Stimulated activated CD8-positive, alpha-beta memory T cell treated with anti-CD3 and anti-CD28 coated beads, Interleukin-4, amount 100 ng/mL, for 48 hours (primary cell): ENCODE measurements at regions not wholly inside any gene's neighbourhood (a gene's known extent, or its start where the extent isn't known, plus 50 kb on each side); places are given as distances from the start of the nearest gene placed in this dataset.

Source experiments
- DNase-seq: peaks from one replicate; pipeline ENCODE4 v3.0.0-alpha.2; 2020

DNA sequence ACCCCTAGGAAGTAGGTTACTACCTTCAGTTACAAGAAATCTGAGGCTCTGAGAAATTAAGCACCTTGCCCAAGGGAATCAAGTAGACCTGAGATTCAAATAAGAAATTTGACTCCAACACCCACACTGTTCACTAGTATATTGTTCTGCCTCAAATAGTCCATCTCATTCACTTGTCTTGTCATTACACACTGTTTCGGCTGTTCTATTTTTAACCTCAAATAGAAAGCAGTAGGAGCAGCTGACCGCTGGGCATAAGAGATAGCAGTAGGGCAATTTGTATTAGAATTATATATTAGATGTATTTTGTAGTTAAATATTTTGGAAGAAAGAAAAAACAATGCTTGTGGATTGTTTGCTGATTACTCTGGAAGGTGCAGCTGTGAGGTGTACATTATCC is 185.1 kb downstream of the INHBA start:
- DNase-seq = no peak

DNA sequence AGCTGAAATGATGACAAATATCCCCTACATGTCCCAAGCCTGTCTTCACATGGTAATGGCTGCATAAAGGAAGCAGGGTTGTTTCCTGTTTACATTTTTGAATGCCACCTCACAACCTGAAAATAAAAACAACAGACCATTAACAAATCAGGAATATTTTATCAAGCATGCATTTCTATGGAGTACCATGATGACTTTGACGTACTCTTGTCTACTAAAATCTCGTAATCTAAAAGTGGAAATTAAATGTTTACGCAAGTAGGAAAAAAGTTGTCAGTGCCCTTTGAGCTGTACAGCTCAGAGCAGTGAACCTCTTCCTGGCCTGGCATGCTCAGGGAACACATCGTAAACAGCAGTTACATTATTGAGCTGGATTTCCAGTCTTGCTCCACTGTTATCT is 194.1 kb downstream of the INHBA start:
- no peak for DNase-seq

DNA sequence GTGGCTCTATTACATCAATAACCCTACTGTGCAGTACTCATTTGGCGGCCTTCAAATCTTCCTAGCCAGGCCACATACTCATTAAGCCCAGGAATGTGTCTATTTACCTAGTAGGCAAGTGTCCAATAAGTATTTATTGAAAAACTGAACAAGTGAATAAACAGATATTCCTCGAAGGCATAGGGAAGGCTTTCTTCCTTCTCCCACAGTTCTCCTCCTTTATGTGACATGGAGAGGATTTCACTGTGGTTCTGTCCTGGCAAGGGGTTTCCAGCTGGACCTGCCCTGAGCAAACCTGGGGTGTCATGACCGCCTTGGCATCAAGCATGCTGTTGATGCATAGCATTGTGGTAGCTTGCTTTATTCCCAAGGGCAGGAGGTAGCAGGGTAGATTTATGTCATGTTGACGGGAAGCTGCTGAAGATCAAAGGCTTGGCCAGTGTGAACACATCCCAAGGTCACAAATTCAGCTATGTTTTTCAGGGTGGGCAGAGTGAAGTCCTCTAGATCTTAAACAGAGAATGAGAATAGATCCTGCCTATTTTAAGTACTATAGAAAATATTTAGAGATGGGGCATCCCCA is 195.1 kb downstream of the INHBA start:
- no peak for DNase-seq

DNA sequence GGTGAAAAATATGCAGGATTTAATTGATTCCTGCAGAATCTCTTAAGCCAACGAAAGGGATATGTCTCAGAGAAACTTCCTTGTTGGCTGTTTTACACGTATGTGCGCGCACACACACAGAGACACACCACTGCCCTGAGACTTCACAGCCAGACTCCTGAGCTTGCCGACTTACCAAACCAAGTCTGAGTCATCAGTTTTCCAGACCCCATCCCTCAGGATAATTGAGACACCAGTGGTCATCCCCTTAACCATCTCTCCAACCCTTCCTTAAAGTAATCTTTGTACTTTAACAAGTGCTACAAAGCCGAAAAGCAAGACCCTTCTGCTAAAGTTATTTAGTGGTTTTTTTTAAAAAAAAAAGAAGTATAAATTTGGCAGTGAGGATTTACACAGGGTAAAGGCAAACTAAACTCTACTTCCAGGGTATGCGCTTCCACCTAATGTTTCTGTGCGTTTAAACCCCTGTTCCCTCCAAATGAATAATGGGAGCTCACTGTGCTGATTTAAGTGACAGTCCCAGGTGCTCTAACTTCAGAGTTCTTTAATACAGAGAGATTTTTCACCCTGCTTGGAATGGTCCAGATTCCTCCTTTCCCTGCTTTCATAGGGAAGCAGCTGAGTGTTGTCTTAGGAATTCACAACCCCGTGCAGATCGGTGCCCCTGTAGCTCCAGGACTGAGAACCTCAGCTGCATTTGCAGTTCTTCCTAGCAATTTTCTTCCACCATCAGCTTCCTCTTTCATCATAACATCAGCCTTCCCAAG is 198.5 kb downstream of the INHBA start:
- DNase-seq = no peak

DNA sequence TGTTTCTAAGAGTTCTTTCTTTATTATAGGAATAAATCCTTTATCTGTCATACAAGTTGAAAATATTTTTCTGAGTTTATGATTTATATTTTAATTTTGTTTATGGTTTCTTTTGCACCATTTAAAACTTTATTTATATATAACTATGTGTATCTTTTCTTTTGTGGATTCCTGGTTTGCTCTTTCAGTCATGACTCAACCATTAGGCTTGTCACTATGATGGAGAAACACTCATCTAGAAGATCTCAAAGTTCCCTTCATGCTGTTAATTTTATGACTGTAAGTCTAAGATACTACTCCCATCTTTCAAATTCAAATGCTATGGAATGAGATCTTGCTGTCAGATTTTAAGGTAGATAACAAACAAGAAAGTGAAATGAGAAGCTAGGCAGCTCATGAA is 199.5 kb downstream of the INHBA start:
- no peak for DNase-seq

DNA sequence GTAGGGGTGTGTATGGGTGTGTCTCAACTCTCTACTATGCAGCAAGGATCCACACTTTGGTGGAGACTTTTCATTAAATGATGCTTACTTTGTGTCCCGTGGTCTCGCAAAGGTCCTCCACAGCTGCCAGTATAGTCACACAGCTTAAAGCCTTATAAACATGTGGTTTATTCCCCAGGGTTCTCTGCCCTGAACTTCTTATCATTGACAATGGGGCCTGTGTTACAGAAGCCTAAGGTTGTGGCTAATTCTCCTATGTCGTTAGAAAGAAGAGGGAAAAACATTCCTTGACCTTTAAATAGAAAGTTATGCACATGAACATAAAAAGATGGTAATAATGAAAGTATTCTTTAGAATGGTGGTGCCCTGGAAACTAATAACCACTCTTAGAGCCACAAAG is 201.4 kb downstream of the INHBA start:
- no peak for DNase-seq

DNA sequence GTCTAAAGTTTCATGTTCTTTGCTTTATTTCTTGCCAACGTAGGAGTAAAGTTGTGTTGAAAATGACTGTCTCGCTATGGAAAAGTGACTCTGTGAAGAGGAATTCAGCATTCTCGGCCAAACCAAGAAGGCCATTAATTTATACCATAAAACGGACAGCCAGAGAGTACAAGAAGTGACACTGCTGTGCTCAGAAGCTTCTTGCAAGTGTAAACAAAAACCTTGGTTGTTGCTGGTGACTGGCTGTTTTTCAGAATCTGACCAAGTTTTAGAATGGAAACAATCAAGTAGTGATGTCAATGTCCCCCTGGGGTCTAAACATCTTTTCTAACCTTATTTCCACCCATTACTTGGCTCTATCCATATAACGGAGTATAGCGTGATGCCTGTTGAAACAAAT is 201.9 kb downstream of the INHBA start:
- no peak for DNase-seq

DNA sequence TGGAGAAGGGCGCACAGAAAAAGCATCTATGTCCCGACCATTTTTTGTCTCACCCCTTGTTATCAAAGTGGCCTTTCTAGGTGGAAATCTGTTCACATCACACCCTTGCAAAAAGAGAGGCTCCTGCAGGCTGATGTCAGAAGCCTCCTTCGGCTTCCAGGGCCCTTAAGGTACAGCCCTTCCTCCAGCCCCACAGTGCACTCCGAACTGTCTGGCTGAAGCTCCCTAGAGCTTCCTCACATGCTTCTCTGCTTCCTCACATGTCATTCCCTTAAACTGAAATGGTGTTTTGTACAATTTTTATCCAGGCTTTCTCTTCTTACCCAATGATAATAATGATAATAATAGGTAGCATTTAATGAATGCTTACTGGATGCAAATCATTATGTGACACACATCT is 210.3 kb downstream of the INHBA start:
- no peak for DNase-seq

DNA sequence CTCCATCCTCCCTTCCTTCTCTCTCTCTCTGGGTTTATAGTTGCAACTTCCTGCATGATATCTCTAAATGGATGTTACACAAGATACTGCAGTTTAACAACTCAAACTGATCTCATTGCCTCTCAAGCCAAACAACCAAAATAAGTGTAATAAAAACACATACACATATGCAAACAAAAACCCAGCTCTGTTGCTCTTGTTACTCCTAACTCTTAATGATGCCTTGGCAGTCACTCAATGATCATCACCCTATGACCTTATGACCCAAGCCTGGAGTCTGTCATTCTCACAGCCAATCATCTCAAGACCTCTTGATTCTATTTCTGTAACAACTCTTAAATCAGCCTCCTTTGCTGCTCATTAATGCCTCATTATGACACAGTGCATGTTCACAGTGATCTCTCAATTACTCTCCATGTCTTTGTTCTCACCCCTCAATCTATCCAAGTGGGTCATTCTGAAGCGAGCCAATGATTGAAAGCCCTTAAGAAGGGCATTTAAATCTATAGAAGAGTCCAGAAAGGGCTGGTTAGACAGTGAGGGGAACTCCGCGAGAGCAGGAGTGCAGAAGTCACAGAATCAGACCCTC is 210.9 kb downstream of the INHBA start:
- no peak for DNase-seq

DNA sequence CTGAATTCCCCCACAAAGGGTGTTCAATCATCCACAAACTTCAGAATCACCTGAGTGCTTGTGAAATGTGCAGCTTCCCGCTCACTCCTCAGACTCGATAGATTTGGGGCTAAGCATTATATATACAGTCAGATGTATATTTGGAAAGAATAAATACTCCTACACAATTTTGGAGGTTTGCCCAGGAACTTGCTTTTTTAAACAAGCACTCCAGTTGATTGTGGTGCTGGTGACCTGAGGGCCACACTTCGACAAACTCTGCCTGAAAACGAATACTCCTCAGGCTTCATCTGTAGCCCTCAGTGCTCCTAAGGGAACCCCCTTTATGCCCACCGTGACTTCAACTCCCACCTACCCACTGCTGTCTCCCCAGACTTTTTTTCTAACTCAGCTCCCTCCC is 211.6 kb downstream of the INHBA start:
- DNase-seq = no peak

DNA sequence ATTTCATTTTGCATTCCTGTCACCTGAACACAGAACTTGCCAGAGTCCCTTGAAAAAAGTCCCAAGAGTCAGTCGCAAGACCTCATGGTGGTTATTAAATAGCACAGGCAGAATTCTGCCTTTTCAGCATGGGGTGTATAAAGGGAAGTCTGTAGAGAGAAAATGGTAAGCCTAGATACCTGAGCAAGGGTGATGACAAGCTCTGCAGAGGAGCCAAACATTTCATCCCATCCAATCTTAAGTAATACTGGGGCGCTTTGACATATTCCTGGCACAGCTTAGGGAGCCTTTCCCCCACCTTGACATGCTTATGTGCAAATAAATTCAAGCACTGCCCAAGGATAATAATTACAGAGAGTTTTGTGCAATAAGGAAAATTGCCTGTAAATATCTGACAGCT is 213.0 kb downstream of the INHBA start:
- no peak for DNase-seq

DNA sequence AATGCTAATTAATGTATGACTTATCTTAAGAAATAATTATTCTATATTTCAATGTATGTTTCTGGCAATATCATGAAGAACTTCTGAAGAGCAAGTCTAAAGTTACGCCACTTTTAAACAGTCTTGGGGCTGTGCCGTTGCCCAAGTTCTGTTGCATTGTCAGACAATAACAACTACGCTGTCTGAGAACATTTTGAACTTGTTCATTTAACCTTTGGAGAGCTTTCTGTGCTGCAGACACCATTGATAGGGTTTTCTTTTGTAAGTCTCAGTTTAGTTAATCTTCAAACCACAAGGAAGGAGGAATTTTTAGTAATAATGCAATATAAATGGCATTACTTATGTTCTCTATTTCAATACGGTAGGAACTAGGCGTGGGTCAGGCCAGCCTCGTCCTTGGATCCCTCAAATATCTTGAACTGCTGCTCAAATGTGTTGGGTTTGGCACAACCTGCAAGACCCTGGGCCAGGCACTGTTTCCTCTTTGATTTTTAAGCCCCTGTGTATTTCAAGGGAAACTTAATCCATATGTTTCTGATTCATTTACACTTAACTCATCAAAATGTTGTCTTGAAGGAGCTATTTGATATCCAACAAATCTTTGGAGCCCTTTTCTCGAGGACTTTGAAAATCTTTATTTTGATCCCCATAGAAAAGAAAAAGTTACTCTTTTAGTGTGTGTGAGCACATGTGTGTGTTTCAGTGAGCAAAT is 215.5 kb downstream of the INHBA start:
- DNase-seq = no peak

DNA sequence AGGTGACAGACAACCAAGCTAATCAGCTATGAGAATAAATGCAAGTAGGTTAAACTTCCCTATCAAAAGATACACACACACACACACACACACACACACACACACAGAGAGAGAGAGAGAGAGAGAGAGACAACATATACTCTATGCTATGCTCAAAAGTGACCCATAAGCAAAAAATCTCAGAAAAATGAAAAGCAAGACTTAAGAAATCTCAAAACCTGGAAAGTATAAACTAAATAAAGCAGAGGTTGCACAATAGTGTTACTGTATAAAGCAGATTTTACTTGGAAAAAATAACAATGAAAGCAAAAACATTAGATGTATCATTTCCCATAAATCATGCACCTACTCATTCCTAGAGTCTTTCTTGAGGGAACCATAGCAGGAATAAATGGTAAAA is 221.5 kb downstream of the INHBA start:
- no peak for DNase-seq

DNA sequence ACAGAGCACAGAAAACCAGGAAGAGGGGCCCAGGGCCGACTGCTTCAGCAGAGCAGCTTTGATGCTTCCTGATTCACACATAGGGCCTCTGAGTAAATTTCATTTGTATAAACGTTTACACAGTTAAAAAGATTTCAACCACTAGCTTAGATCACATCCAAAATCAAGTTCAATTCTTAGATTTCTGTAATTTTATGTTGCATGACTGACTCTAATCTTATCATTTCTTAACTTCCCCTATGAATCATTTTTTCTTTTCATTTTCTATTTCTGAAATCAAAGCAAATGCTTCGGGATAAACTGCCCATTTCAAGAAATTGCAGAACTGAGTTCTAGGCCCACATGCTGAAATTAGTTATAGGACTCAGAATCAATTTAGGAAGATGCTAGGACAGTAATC is 224.7 kb downstream of the INHBA start:
- DNase-seq = no peak

DNA sequence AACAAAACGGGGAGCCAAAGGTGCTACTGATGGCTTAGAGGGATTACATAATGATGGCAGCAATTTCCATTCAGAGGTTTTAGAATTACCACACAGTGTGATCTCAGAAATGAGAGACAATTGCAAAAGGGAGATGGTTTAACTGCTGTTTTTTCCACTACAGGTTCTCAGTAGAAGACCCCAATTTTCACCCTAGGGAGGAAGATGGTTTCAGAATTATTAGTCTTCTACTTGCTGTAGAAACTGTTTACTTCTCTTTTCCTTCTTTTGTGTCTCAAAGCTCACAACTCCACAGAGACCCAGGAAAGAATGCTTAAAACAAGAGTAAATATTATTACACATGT is 226.5 kb downstream of the INHBA start:
- DNase-seq = no peak

DNA sequence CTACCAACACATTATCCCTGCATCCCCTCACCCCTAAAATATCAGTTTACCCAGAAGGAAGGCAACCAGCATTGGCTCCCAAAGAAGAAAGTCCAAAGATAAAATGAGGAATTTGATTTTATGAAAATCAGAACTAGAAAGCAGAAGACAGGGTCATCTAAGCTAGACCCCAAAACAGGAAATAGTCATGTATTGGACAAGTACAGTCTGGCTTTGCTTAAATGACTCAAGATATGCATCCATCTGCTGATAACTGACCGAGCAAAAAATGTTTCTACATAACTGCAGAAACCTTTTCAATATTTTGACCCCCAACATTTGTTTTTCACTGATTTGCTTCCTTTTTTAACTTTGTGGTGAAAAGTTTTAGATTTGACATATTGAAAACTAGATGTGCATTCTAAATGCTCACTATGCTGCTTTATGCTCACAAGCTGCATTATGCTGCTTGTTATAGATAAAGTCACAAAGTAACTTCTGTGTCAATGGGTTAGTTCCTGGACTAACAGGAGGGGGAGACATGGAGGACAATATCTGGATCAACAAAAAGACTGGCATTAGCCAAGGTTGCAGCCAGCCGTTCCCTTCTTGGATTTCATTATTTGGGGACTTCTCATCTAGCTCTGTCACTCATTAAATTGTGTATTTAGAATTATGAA is 227.0 kb downstream of the INHBA start:
- DNase-seq = no peak

DNA sequence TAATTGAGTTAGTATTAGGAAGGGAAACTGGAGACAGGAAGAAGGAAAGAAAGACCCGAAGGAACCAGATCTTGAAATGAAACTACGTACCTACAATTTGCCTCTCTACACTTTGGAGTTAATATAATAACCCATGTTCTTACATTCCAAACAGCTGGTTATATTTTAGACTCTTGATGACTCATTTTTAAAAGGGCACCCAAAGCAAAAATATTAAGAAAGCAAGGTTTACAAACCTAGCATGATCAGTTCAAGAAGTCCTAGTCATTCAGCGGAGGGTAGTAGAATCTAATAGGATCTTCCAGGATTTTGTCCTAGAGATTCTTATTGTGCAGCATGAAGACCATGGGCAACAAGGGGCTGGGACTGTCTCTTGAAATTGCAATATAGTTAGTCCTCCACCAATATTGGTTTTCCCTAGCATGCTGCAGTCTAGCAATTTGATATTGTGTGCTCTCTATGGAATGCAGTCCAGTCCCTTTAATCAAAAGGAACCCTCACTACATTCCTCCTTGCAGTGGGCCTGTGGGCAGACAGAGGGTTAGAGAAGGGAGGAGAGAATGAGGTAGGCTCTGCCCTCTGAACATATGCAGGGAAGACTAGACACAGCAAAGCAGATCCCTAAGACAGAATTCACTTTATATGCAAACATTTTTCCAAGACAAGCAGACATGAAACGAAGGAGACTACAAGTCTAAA is 230.3 kb downstream of the INHBA start:
- DNase-seq = no peak

DNA sequence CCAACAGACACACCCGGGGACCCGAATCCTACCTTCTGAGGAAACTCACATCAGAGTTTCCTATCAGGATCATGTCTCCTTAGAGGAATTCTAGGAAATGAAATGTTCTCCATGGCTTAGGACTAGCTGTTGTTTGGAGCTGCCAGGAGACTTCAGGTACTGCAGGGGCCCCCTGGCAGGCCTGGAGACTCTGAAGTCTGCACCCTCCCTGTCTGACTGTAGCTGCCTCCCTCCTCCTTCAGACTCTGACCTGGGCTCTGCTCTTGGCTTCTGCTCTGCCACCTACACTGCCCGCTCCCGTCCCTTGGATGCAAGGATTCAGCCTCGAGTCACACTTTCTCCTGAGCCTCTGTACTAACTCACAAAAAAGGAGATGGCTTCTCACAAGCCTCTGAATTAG is 232.8 kb downstream of the INHBA start:
- DNase-seq = no peak

DNA sequence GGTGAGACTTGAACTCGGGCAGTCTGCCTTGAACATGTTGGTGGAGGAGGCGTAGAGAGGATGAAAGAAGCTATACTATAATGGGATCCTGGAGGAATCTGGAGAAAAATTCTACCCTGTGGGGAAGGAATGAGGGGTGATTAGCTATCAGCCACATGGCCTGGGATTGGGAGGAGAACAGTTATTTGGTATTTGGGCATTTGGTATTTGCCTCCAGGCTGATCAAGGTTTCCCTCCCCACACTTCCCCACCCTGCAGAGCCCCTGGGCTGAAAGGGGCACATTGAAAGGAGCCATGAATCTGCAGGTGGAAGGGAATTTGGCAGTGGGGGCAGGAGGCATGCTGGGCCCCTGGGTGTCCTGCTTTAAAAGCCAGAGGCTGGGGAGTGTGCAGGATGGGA is 235.3 kb downstream of the INHBA start:
- DNase-seq = no peak

DNA sequence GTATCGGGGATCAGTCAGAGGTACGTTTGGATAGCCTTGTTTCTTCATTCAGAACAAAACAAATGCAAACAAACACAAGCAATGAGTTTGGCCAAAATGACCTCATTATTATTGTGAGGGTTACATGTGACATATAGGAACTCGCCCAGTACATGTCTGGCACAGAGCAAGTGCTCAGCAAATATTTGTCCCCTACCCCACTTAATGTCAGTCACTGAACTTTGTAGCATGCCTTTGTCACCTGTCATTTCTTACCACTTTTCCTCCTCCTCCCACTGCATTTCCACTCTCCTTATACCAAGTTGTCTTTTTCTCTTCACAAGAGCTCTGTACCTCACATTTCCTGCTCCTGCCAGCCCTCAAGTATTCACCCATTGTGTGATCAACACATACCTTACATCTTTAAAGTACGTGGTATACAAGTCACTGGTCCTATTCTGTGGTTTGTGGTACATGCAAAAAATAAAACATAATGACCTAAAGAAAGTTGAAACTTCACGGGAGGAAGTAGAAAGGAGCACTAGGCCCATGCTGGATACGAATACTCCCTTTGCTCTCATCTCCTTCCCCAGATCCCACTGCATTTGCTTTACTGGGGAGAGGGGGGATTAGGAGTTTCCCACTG is 236.0 kb downstream of the INHBA start:
- no peak for DNase-seq

DNA sequence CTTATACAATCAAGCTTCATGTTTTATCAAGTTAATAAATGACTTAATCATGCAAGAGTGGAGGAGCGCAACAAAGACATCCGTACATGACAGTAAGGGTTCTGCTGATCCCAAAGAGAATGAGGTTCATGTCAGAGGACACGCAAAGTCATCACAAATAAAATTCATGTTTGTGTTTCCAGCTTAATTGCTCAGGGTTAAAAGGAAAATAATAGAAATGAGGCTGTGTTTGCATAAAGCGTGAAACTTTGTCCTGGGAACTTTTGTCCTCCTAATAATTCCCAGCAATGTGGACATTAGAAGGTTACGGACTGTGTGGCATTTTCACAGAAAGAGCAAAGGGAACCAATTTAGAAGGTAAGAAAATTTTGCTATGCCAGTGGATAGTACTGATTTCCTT is 237.3 kb downstream of the INHBA start:
- no peak for DNase-seq

DNA sequence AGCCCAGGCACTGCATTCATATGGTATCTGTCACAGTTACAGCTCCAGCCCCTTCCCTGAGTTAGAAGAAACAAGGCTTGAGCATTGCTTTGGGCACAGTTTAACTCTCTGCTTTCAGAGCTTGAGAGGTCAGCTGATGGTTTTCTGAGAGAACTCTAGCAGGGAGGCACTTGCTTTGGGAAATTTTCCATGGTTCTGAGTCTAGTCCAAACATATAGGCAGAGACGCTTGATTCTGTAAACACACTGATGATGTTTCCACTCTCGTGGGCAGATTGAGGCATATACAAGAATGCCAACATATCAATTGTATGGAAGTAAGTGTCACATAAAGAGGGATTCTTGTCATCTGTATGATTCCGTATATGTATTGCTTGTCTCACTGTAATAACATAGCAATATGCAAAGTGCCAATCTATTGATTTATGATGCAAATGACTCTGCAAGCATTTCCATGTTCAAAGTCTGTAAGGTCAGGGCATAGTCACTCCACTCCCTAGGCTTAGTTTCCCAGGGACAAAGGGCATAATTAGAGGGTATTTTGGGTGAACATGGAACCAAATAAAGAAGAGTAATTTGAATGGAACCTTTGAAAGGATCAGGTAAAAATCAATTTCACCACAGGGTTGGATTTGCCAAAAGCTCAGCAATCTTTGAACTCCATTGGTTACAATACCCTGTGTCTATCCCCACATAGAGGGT is 239.0 kb downstream of the INHBA start:
- no peak for DNase-seq
